Endothelial cell of umbilical vein (primary cell): ENCODE measurements at regions not wholly inside any gene's neighbourhood (a gene's known extent, or its start where the extent isn't known, plus 50 kb on each side); places are given as distances from the start of the nearest gene placed in this dataset.

Experiments used
- BruUV-seq: library from RNA; stranded (reverse); fragments of 400-500 nt; replicated peaks from 2 replicates; lab custom pipeline; 2021; lab: Mats Ljungman, UMichigan
- CTCF ChIA-PET: fragments of 300-600, 350-600 bp; sonication (Branson Sonifier 250); formaldehyde crosslinking; loops from one replicate; lab custom pipeline; 2021; ENCODE audit warnings: antibody characterized with exemption, inconsistent platforms; lab: Charles Lee
- POLR2A ChIA-PET: fragments of 300-600, 350-600 bp; sonication (Branson Sonifier 250); formaldehyde crosslinking; loops from one replicate; lab custom pipeline; 2021; ENCODE audit warnings: antibody characterized with exemption, inconsistent platforms; lab: Charles Lee
- DNase-seq: peaks from one replicate; pipeline ENCODE4 v3.0.0-alpha.2; 2011; ENCODE audit warnings: low read depth, low spot score
- FAIRE-seq: peaks from 2 replicates; lab custom pipeline; 2011; peaks lifted over from hg19 to GRCh38; lab: Jason Lieb, UNC
- H2AFZ ChIP-seq: 2 replicates; pipeline ENCODE4 v1.6.0; 2012; ENCODE audit warnings: low read depth, low read length, control low read depth, inconsistent platforms
- H3K27ac ChIP-seq: 2 replicates; pipeline ENCODE4 v1.5.1; 2011; ENCODE audit warnings: low read depth, mild to moderate bottlenecking, control low read depth, low read length, moderate library complexity; ENCODE audit not compliant: insufficient read depth
- H3K27me3 ChIP-seq, 2 experiments: 2 replicates each; pipeline versions ENCODE4 v1.6.0 to v1.6.1; 2011; ENCODE audit warnings: low read length in 2 of 2, mixed read lengths in 1 of 2; ENCODE audit not compliant: control insufficient read depth in 2 of 2, insufficient read depth in 2 of 2
- H3K36me3 ChIP-seq, 2 experiments: 2 replicates in 1 of 2; 3 replicates in 1 of 2; pipeline ENCODE4 v1.5.1; 2011; ENCODE audit warnings: low read length in 2 of 2, mild to moderate bottlenecking in 1 of 2, moderate library complexity in 1 of 2; ENCODE audit not compliant: control insufficient read depth in 2 of 2, insufficient read depth in 2 of 2; ENCODE audit errors: extremely low read depth in 1 of 2
- H3K4me1 ChIP-seq: 3 replicates; pipeline ENCODE4 v1.5.1; 2011; ENCODE audit warnings: mild to moderate bottlenecking, low read length; ENCODE audit not compliant: control insufficient read depth, insufficient read depth; ENCODE audit errors: extremely low read depth
- H3K4me2 ChIP-seq: 2 replicates; pipeline ENCODE4 v1.6.1; 2011; ENCODE audit warnings: low read length, control low read depth, mixed read lengths; ENCODE audit not compliant: insufficient read depth
- H3K4me3 ChIP-seq, 3 experiments: fragments of 200-600 bp in 1 of 3; sonication (generic), shearing (Covaris generic) in 1 of 3; replicated peaks in 1 of 3; 2 replicates each; pipeline ENCODE4 v1.5.1; 2011 to 2016; ENCODE audit warnings: control low read depth in 3 of 3, low read length in 3 of 3, mild to moderate bottlenecking in 2 of 3, inconsistent platforms in 1 of 3, low read depth in 1 of 3, moderate library complexity in 1 of 3; ENCODE audit not compliant: insufficient read depth in 1 of 3
- H3K79me2 ChIP-seq: 2 replicates; pipeline ENCODE4 v1.6.0; 2012; ENCODE audit warnings: low read length, inconsistent platforms; ENCODE audit not compliant: control insufficient read depth, insufficient read depth
- H3K9ac ChIP-seq: replicated peaks from 2 replicates; pipeline ENCODE3; 2011; ENCODE audit warnings: low read length, control low read depth; ENCODE audit not compliant: insufficient read depth; ENCODE audit errors: extremely low read depth
- H3K9me1 ChIP-seq: replicated peaks from 3 replicates; pipeline ENCODE4 v1.6.0; 2011; ENCODE audit warnings: mild to moderate bottlenecking, low read length; ENCODE audit not compliant: control insufficient read depth, insufficient read depth; ENCODE audit errors: extremely low read depth
- H3K9me3 ChIP-seq: replicated peaks from 2 replicates; pipeline ENCODE4 v1.5.1; 2012; ENCODE audit warnings: low read length, inconsistent platforms; ENCODE audit not compliant: control insufficient read depth, insufficient read depth
- H4K20me1 ChIP-seq: replicated peaks from 2 replicates; pipeline ENCODE3; 2011; ENCODE audit warnings: mild to moderate bottlenecking, low read length; ENCODE audit not compliant: control insufficient read depth, insufficient read depth; ENCODE audit errors: extremely low read depth
- CTCF ChIP-seq, 2 donors: IDR thresholded peaks; 1 replicate in 1 of 2; 2 replicates in 1 of 2; pipeline ENCODE4 v1.5.1; 2011; ENCODE audit warnings: low read length in 2 of 2, mild to moderate bottlenecking in 2 of 2, moderate library complexity in 2 of 2, control low read depth in 1 of 2, inconsistent platforms in 1 of 2, low read depth in 1 of 2; ENCODE audit not compliant: insufficient read depth in 1 of 2; ENCODE audit errors: extremely low read depth in 1 of 2
- EZH2 ChIP-seq: IDR thresholded peaks from 2 replicates; pipeline ENCODE4 v1.6.1; 2012; ENCODE audit warnings: borderline replicate concordance, low read depth, mild to moderate bottlenecking, moderate library complexity, low read length, inconsistent platforms; ENCODE audit not compliant: severe bottlenecking
- FOS ChIP-seq: IDR thresholded peaks from 2 replicates; pipeline ENCODE4 v1.6.1; 2011; ENCODE audit warnings: mild to moderate bottlenecking, low read length, moderate library complexity, borderline replicate concordance; ENCODE audit not compliant: insufficient read depth
- GATA2 ChIP-seq: IDR thresholded peaks from 2 replicates; pipeline ENCODE4 v1.7.0; 2011; ENCODE audit warnings: low read depth, mild to moderate bottlenecking, moderate library complexity, mixed read lengths, low read length; ENCODE audit not compliant: insufficient read length, insufficient read depth
- JUN ChIP-seq: IDR thresholded peaks from 2 replicates; pipeline ENCODE4 v1.6.1; 2011; ENCODE audit warnings: borderline replicate concordance, low read depth; ENCODE audit not compliant: insufficient read length, insufficient read depth
- MYC ChIP-seq: IDR thresholded peaks from one replicate; pipeline ENCODE4 v1.6.1; 2011; ENCODE audit warnings: mild to moderate bottlenecking, low read depth, low read length
- POLR2A ChIP-seq: IDR thresholded peaks from 2 replicates; pipeline ENCODE4 v1.6.1; 2012; ENCODE audit warnings: low read depth, mild to moderate bottlenecking, control low read depth, low read length
- POLR2AphosphoS5 ChIP-seq: IDR thresholded peaks from 2 replicates; pipeline ENCODE4 v1.6.1; 2012; ENCODE audit warnings: low read depth, mild to moderate bottlenecking, control low read depth, low read length, moderate library complexity; ENCODE audit not compliant: insufficient read depth
- dilution Hi-C: fragments of 300-500 bp; cut with MboI; formaldehyde crosslinking; loops from one replicate; pipeline ENCODE4 v1.15.0; 2019; ENCODE audit warnings: low sequenced_read_pairs; ENCODE audit not compliant: extremely low pct_ligation_motif_present
- intact Hi-C: fragments of 100-400 bp; cut with micrococcal nuclease; formaldehyde crosslinking; loops from one replicate; pipeline ENCODE4 v1.10.0; 2022
- TF ChIP-seq, protein P1 (sequence below): IDR thresholded peaks from 2 replicates; pipeline ENCODE4 v1.6.1; 2011; ENCODE audit not compliant: insufficient read depth, insufficient read length

GRCh38 chr2:52135235-52135634 lies 1103.3 kb upstream of the NRXN1 start:
- Histone ChIP-seq H3K27me3 (no peaks in the 10 kb centered on the region), H4K20me1 (no peaks in the 10 kb centered on the region), H3K27ac (no peak overlapping the region), H3K4me2 (no peak overlapping the region), H3K79me2 (no peaks in the 10 kb centered on the region), H3K9me1 (no peaks in the 10 kb centered on the region), H2AFZ (no peak overlapping the region), H3K9me3 (no peaks in the 10 kb centered on the region), H3K4me3 (no peak overlapping the region), H3K4me1 (no peaks in the 10 kb centered on the region), H3K36me3 (no peaks in the 10 kb centered on the region), H3K9ac (no peak overlapping the region)
- ChIA-PET CTCF (no interaction called here), POLR2A (no interaction called here)
- intact Hi-C loops (no loop called here), dilution Hi-C loops (no loop called here)
- DNase-seq, result no peak
- BruUV-seq, result no TSS peak
- FAIRE-seq, result no peak
- TF ChIP-seq MYC (no peak), POLR2A (no peak), POLR2AphosphoS5 (no peak), GATA2 (no peak), CTCF (IDR thresholded peaks at IDR 0.05; ENCODE audit: extremely low read depth in 1 of 2, insufficient read depth in 1 of 2, low read depth in 1 of 2, low read length in 2 of 2) (no peak), JUN (no peak), EZH2 (no peak), FOS (no peak)
- TF ChIP-seq, protein P1, sequence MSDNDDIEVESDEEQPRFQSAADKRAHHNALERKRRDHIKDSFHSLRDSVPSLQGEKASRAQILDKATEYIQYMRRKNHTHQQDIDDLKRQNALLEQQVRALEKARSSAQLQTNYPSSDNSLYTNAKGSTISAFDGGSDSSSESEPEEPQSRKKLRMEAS, result no peak
